ENCODE measurements at regions not wholly inside any gene's neighbourhood (a gene's known extent, or its start where the extent isn't known, plus 50 kb on each side); places are given as distances from the start of the nearest gene placed in this dataset.

GRCh38 chr20:62543470-62544302, 67.9 kb upstream of the GATA5 start:
- Histone ChIP-seq H3K27ac (ENCODE audit: low read depth in 1 of 3, low read length in 2 of 3) (no peak overlapping the region), H3K4me3 (ENCODE audit: low read depth in 1 of 3, low read length in 3 of 3) (no peak overlapping the region), H3K4me1 (ENCODE audit: control insufficient read depth in 3 of 3, insufficient read depth in 2 of 3, low read depth in 1 of 3, low read length in 2 of 3) (no peaks in the 10 kb centered on the region), H3K27me3 (ENCODE audit: control insufficient read depth in 3 of 3, insufficient read depth in 3 of 3, low read length in 3 of 3) (peaks cover 0 to 1% (median under 1%) of the 10 kb centered on the region in 3 donors), H3K36me3 (ENCODE audit: control insufficient read depth in 3 of 3, insufficient read depth in 2 of 3, low read depth in 1 of 3, low read length in 3 of 3) (no peaks in the 10 kb centered on the region), H3K9me3 (ENCODE audit: control insufficient read depth in 2 of 2, insufficient read depth in 1 of 2, low read depth in 1 of 2, low read length in 1 of 2) (peaks cover 0 to 6% of the 10 kb centered on the region in 2 donors)
- DNase-seq = no peak
- FAIRE-seq = no peak
- 79 to 84% (median 80%) methylated on average over 26 to 27 of the region's 27 CpGs for WGBS, 3 donors

GRCh38 chr20:62544505-62545055, 68.8 kb upstream of the GATA5 start:
- 87 to 90% (median 88%) methylated on average over 9 of the region's 9 CpGs for WGBS, 3 donors
- Histone ChIP-seq H3K27me3 (ENCODE audit: control insufficient read depth in 3 of 3, insufficient read depth in 3 of 3, low read length in 3 of 3) (peaks cover 3 to 9% (median 8%) of the 10 kb centered on the region in 3 donors), H3K36me3 (ENCODE audit: control insufficient read depth in 3 of 3, insufficient read depth in 2 of 3, low read depth in 1 of 3, low read length in 3 of 3) (no peaks in the 10 kb centered on the region), H3K4me3 (ENCODE audit: low read depth in 1 of 3, low read length in 3 of 3) (no peak overlapping the region), H3K27ac (ENCODE audit: low read depth in 1 of 3, low read length in 2 of 3) (no peak overlapping the region), H3K9me3 (ENCODE audit: control insufficient read depth in 2 of 2, insufficient read depth in 1 of 2, low read depth in 1 of 2, low read length in 1 of 2) (peaks cover 0 to 6% of the 10 kb centered on the region in 2 donors), H3K4me1 (ENCODE audit: control insufficient read depth in 3 of 3, insufficient read depth in 2 of 3, low read depth in 1 of 3, low read length in 2 of 3) (no peaks in the 10 kb centered on the region)
- no peak for DNase-seq
- no peak for FAIRE-seq

GRCh38 chr20:62545271-62545670, 69.5 kb upstream of the GATA5 start:
- 86 to 94% (median 89%) methylated on average over 17 of the region's 17 CpGs for WGBS, 3 donors
- peaks cover 5 to 16% (median 11%) of the 10 kb centered on the region in 3 donors for H3K27me3 ChIP-seq (ENCODE audit: control insufficient read depth in 3 of 3, insufficient read depth in 3 of 3, low read length in 3 of 3)
- no peak for FAIRE-seq

GRCh38 chr20:62545901-62546525, 70.2 kb upstream of the GATA5 start:
- FAIRE-seq = no peak
- no peak overlapping the region for H3K27ac ChIP-seq (ENCODE audit: low read depth in 1 of 3, low read length in 2 of 3)
- H3K4me3 ChIP-seq (ENCODE audit: low read depth in 1 of 3, low read length in 3 of 3) = no peak overlapping the region
- WGBS, 3 donors = 72 to 90% (median 88%) methylated on average over 13 to 22 of the region's 22 CpGs
- no peaks in the 10 kb centered on the region for H3K4me1 ChIP-seq (ENCODE audit: control insufficient read depth in 3 of 3, insufficient read depth in 2 of 3, low read depth in 1 of 3, low read length in 2 of 3)
- no peaks in the 10 kb centered on the region for H3K36me3 ChIP-seq (ENCODE audit: control insufficient read depth in 3 of 3, insufficient read depth in 2 of 3, low read depth in 1 of 3, low read length in 3 of 3)
- H3K9me3 ChIP-seq (ENCODE audit: control insufficient read depth in 2 of 2, insufficient read depth in 1 of 2, low read depth in 1 of 2, low read length in 1 of 2) = peaks cover 0 to 6% of the 10 kb centered on the region in 2 donors
- H3K27me3 ChIP-seq (ENCODE audit: control insufficient read depth in 3 of 3, insufficient read depth in 3 of 3, low read length in 3 of 3) = peaks cover 5 to 22% (median 11%) of the 10 kb centered on the region in 3 donors
- DNase-seq = no peak

More at GRCh38 chr20:62545271-62545670, 69.5 kb upstream of the GATA5 start:
- no peak for DNase-seq
- H3K36me3 ChIP-seq (ENCODE audit: control insufficient read depth in 3 of 3, insufficient read depth in 2 of 3, low read depth in 1 of 3, low read length in 3 of 3) = no peaks in the 10 kb centered on the region
- no peak overlapping the region for H3K4me3 ChIP-seq (ENCODE audit: low read depth in 1 of 3, low read length in 3 of 3)
- no peaks in the 10 kb centered on the region for H3K4me1 ChIP-seq (ENCODE audit: control insufficient read depth in 3 of 3, insufficient read depth in 2 of 3, low read depth in 1 of 3, low read length in 2 of 3)
- no peak overlapping the region for H3K27ac ChIP-seq (ENCODE audit: low read depth in 1 of 3, low read length in 2 of 3)
- peaks cover 0 to 6% of the 10 kb centered on the region in 2 donors for H3K9me3 ChIP-seq (ENCODE audit: control insufficient read depth in 2 of 2, insufficient read depth in 1 of 2, low read depth in 1 of 2, low read length in 1 of 2)

- H3K4me3 ChIP-seq (ENCODE audit: low read depth in 1 of 3, low read length in 3 of 3) = no peak overlapping the region
- FAIRE-seq = no peak
- peaks cover 0 to 6% of the 10 kb centered on the region in 2 donors for H3K9me3 ChIP-seq (ENCODE audit: control insufficient read depth in 2 of 2, insufficient read depth in 1 of 2, low read depth in 1 of 2, low read length in 1 of 2)
- 85 to 90% (median 88%) methylated on average over 12 of the region's 12 CpGs for WGBS, 3 donors
- H3K36me3 ChIP-seq (ENCODE audit: control insufficient read depth in 3 of 3, insufficient read depth in 2 of 3, low read depth in 1 of 3, low read length in 3 of 3) = no peaks in the 10 kb centered on the region
- H3K27me3 ChIP-seq (ENCODE audit: control insufficient read depth in 3 of 3, insufficient read depth in 3 of 3, low read length in 3 of 3) = peaks cover 5 to 28% (median 11%) of the 10 kb centered on the region in 3 donors
- no peak overlapping the region for H3K27ac ChIP-seq (ENCODE audit: low read depth in 1 of 3, low read length in 2 of 3)
- no peaks in the 10 kb centered on the region for H3K4me1 ChIP-seq (ENCODE audit: control insufficient read depth in 3 of 3, insufficient read depth in 2 of 3, low read depth in 1 of 3, low read length in 2 of 3)
- no peak for DNase-seq
Measured at GRCh38 chr20:62546606-62547005, 70.8 kb upstream of the GATA5 start.

GRCh38 chr20:62547364-62547763, 71.6 kb upstream of the GATA5 start:
- Histone ChIP-seq H3K9me3 (ENCODE audit: control insufficient read depth in 2 of 2, insufficient read depth in 1 of 2, low read depth in 1 of 2, low read length in 1 of 2) (peaks cover 0 to 6% of the 10 kb centered on the region in 2 donors), H3K27ac (ENCODE audit: low read depth in 1 of 3, low read length in 2 of 3) (no peak overlapping the region), H3K27me3 (ENCODE audit: control insufficient read depth in 3 of 3, insufficient read depth in 3 of 3, low read length in 3 of 3) (peaks cover 5 to 34% (median 13%) of the 10 kb centered on the region in 3 donors), H3K36me3 (ENCODE audit: control insufficient read depth in 3 of 3, insufficient read depth in 2 of 3, low read depth in 1 of 3, low read length in 3 of 3) (no peaks in the 10 kb centered on the region), H3K4me3 (ENCODE audit: low read depth in 1 of 3, low read length in 3 of 3) (no peak overlapping the region), H3K4me1 (ENCODE audit: control insufficient read depth in 3 of 3, insufficient read depth in 2 of 3, low read depth in 1 of 3, low read length in 2 of 3) (no peaks in the 10 kb centered on the region)
- WGBS, 3 donors = 73 to 83% (median 74%) methylated on average over 13 to 14 of the region's 14 CpGs
- DNase-seq (no peak), FAIRE-seq (no peak)

- DNase-seq (no peak), FAIRE-seq (no peak)
- 46 to 65% (median 60%) methylated on average over 7 to 10 of the region's 10 CpGs for WGBS, 3 donors
- no peaks in the 10 kb centered on the region for H3K4me1 ChIP-seq (ENCODE audit: control insufficient read depth in 3 of 3, insufficient read depth in 2 of 3, low read depth in 1 of 3, low read length in 2 of 3)
- peaks cover 5 to 45% (median 16%) of the 10 kb centered on the region in 3 donors for H3K27me3 ChIP-seq (ENCODE audit: control insufficient read depth in 3 of 3, insufficient read depth in 3 of 3, low read length in 3 of 3)
- peaks cover 0 to 6% of the 10 kb centered on the region in 2 donors for H3K9me3 ChIP-seq (ENCODE audit: control insufficient read depth in 2 of 2, insufficient read depth in 1 of 2, low read depth in 1 of 2, low read length in 1 of 2)
- no peaks in the 10 kb centered on the region for H3K36me3 ChIP-seq (ENCODE audit: control insufficient read depth in 3 of 3, insufficient read depth in 2 of 3, low read depth in 1 of 3, low read length in 3 of 3)
- H3K27ac ChIP-seq (ENCODE audit: low read depth in 1 of 3, low read length in 2 of 3) = no peak overlapping the region
- H3K4me3 ChIP-seq (ENCODE audit: low read depth in 1 of 3, low read length in 3 of 3) = no peak overlapping the region
Measured at GRCh38 chr20:62548471-62548870, 72.7 kb upstream of the GATA5 start.

- H3K27ac ChIP-seq (ENCODE audit: low read depth in 1 of 3, low read length in 2 of 3) = no peak overlapping the region
- H3K36me3 ChIP-seq (ENCODE audit: control insufficient read depth in 3 of 3, insufficient read depth in 2 of 3, low read depth in 1 of 3, low read length in 3 of 3) = no peaks in the 10 kb centered on the region
- DNase-seq = no peak
- no peaks in the 10 kb centered on the region for H3K4me1 ChIP-seq (ENCODE audit: control insufficient read depth in 3 of 3, insufficient read depth in 2 of 3, low read depth in 1 of 3, low read length in 2 of 3)
- H3K4me3 ChIP-seq (ENCODE audit: low read depth in 1 of 3, low read length in 3 of 3) = no peak overlapping the region
- peaks cover 0 to 6% of the 10 kb centered on the region in 2 donors for H3K9me3 ChIP-seq (ENCODE audit: control insufficient read depth in 2 of 2, insufficient read depth in 1 of 2, low read depth in 1 of 2, low read length in 1 of 2)
- FAIRE-seq = no peak
- peaks cover 11 to 49% (median 16%) of the 10 kb centered on the region in 3 donors for H3K27me3 ChIP-seq (ENCODE audit: control insufficient read depth in 3 of 3, insufficient read depth in 3 of 3, low read length in 3 of 3)
- 80 to 89% (median 81%) methylated on average over 13 of the region's 13 CpGs for WGBS, 3 donors
Measured at GRCh38 chr20:62549029-62549428, 73.2 kb upstream of the GATA5 start.
